ENCODE measurements at regions not wholly inside any gene's neighbourhood (a gene's known extent, or its start where the extent isn't known, plus 50 kb on each side); places are given as distances from the start of the nearest gene placed in this dataset.

- no peak for TF ChIP-seq ZNF687 (IDR thresholded peaks at IDR 0.05)
- TF ChIP-seq MAX (IDR thresholded peaks at IDR 0.05; ENCODE audit: low read depth, low read length), result no peak
- TF ChIP-seq NFIC (IDR thresholded peaks at IDR 0.05; ENCODE audit: low read depth, low read length), result no peak
- no peak for TF ChIP-seq MXI1 (IDR thresholded peaks at IDR 0.05; ENCODE audit: low read depth, low read length)
- no peak for TF ChIP-seq CREB1 (IDR thresholded peaks at IDR 0.05; ENCODE audit: low read depth)
- TF ChIP-seq MTA2 (IDR thresholded peaks at IDR 0.05; ENCODE audit: low read depth), result no peak
- no peak for TF ChIP-seq ZNF592 (IDR thresholded peaks at IDR 0.05)
- TF ChIP-seq SPI1 (IDR thresholded peaks at IDR 0.05; ENCODE audit: borderline replicate concordance, insufficient read depth, low read depth, low read length), result no peak
Measured at GRCh38 chr10:8876171-8876570, 821.7 kb downstream of the GATA3 start (continued).
